Skeletal muscle tissue (tissue), 3 donors: ENCODE measurements at regions not wholly inside any gene's neighbourhood (a gene's known extent, or its start where the extent isn't known, plus 50 kb on each side); places are given as distances from the start of the nearest gene placed in this dataset.

Experiments used
- H3K27ac ChIP-seq: one replicate; pipeline ENCODE4 v1.7.0; 2013; ENCODE audit warnings: mild to moderate bottlenecking, low read depth, low read length, inconsistent platforms
- H3K27me3 ChIP-seq, 3 donors: one replicate each; pipeline ENCODE4 v1.7.0; 2013; ENCODE audit warnings: low read length in 3 of 3; ENCODE audit not compliant: control insufficient read depth in 3 of 3, insufficient read depth in 3 of 3
- H3K36me3 ChIP-seq, 3 donors: one replicate each; pipeline ENCODE4 v1.7.0; 2013; ENCODE audit warnings: low read length in 3 of 3; ENCODE audit not compliant: control insufficient read depth in 3 of 3, insufficient read depth in 3 of 3
- H3K4me1 ChIP-seq, 3 donors: one replicate each; pipeline ENCODE4 v1.7.0; 2013; ENCODE audit warnings: low read length in 3 of 3, mild to moderate bottlenecking in 3 of 3; ENCODE audit not compliant: control insufficient read depth in 3 of 3, insufficient read depth in 3 of 3
- H3K4me3 ChIP-seq, 3 donors: one replicate each; pipeline ENCODE4 v1.7.0; 2013; ENCODE audit warnings: low read length in 3 of 3
- H3K9ac ChIP-seq, 3 donors: one replicate each; pipeline ENCODE4 v1.7.0; 2013; ENCODE audit warnings: low read length in 3 of 3, mild to moderate bottlenecking in 3 of 3, moderate library complexity in 2 of 3, low read depth in 1 of 3
- H3K9me3 ChIP-seq, 3 donors: one replicate each; pipeline ENCODE4 v1.7.0; 2013; ENCODE audit warnings: low read length in 3 of 3; ENCODE audit not compliant: control insufficient read depth in 3 of 3
- donor health status: Osteomylitis.

GRCh38 chr11:94715225-94715624 is 52.9 kb upstream of the AMOTL1 start:
- no peaks in the 10 kb centered on the region for H3K9me3 ChIP-seq
- peaks cover 9 to 17% (median 10%) of the 10 kb centered on the region in 3 donors for H3K4me1 ChIP-seq
- H3K27ac ChIP-seq = no peak overlapping the region
- H3K4me3 ChIP-seq = no peak overlapping the region
- H3K9ac ChIP-seq = no peak overlapping the region
- no peaks in the 10 kb centered on the region for H3K27me3 ChIP-seq
- H3K36me3 ChIP-seq = no peaks in the 10 kb centered on the region

GRCh38 chr11:94717667-94718066 is 50.5 kb upstream of the AMOTL1 start:
- Histone ChIP-seq H3K9me3 (no peaks in the 10 kb centered on the region), H3K4me1 (peaks cover 9 to 24% (median 16%) of the 10 kb centered on the region in 3 donors), H3K27me3 (no peaks in the 10 kb centered on the region), H3K4me3 (no peak overlapping the region), H3K9ac (no peak overlapping the region), H3K36me3 (no peaks in the 10 kb centered on the region), H3K27ac (no peak overlapping the region)
